ENCODE measurements at regions not wholly inside any gene's neighbourhood (a gene's known extent, or its start where the extent isn't known, plus 50 kb on each side); places are given as distances from the start of the nearest gene placed in this dataset.

- no peaks in the 10 kb centered on the region for H3K27me3 ChIP-seq (ENCODE audit: control insufficient read depth, insufficient read depth, low read length)
- DNase-seq (ENCODE audit: low read depth): no peak
- H3K4me3 ChIP-seq (ENCODE audit: low read depth, low read length): no peak overlapping the region
- H3K36me3 ChIP-seq (ENCODE audit: control insufficient read depth, insufficient read depth, low read length): no peaks in the 10 kb centered on the region
- TF ChIP-seq CTCF (IDR thresholded peaks at IDR 0.05; ENCODE audit: insufficient read depth, low read length, poor library complexity, severe bottlenecking): no peak
These were observed 120.0 kb downstream of the KBTBD8 start for GRCh38 chr3:67118122-67118521.

GRCh38 chr3:67118635-67119034 is 120.5 kb downstream of the KBTBD8 start:
- Histone ChIP-seq H3K4me3 (ENCODE audit: low read depth, low read length) (no peak overlapping the region), H3K36me3 (ENCODE audit: control insufficient read depth, insufficient read depth, low read length) (no peaks in the 10 kb centered on the region), H3K27me3 (ENCODE audit: control insufficient read depth, insufficient read depth, low read length) (no peaks in the 10 kb centered on the region)
- no peak for DNase-seq (ENCODE audit: low read depth)
- no peak for TF ChIP-seq CTCF (IDR thresholded peaks at IDR 0.05; ENCODE audit: insufficient read depth, low read length, poor library complexity, severe bottlenecking)

- no peak for TF ChIP-seq CTCF (IDR thresholded peaks at IDR 0.05; ENCODE audit: insufficient read depth, low read length, poor library complexity, severe bottlenecking)
- no peaks in the 10 kb centered on the region for H3K36me3 ChIP-seq (ENCODE audit: control insufficient read depth, insufficient read depth, low read length)
- DNase-seq (ENCODE audit: low read depth): no peak
- no peak overlapping the region for H3K4me3 ChIP-seq (ENCODE audit: low read depth, low read length)
- no peaks in the 10 kb centered on the region for H3K27me3 ChIP-seq (ENCODE audit: control insufficient read depth, insufficient read depth, low read length)
These were observed 125.8 kb downstream of the KBTBD8 start for GRCh38 chr3:67123914-67124313.

GRCh38 chr3:67127254-67127653 is 129.1 kb downstream of the KBTBD8 start:
- Histone ChIP-seq H3K27me3 (ENCODE audit: control insufficient read depth, insufficient read depth, low read length) (no peaks in the 10 kb centered on the region), H3K4me3 (ENCODE audit: low read depth, low read length) (no peak overlapping the region), H3K36me3 (ENCODE audit: control insufficient read depth, insufficient read depth, low read length) (no peaks in the 10 kb centered on the region)
- TF ChIP-seq CTCF (IDR thresholded peaks at IDR 0.05; ENCODE audit: insufficient read depth, low read length, poor library complexity, severe bottlenecking): no peak
- no peak for DNase-seq (ENCODE audit: low read depth)

GRCh38 chr3:67142432-67142831 is 144.3 kb downstream of the KBTBD8 start:
- TF ChIP-seq CTCF (IDR thresholded peaks at IDR 0.05; ENCODE audit: insufficient read depth, low read length, poor library complexity, severe bottlenecking): no peak
- no peak for DNase-seq (ENCODE audit: low read depth)

GRCh38 chr3:67145738-67146137 is 147.6 kb downstream of the KBTBD8 start:
- H3K36me3 ChIP-seq (ENCODE audit: control insufficient read depth, insufficient read depth, low read length): no peaks in the 10 kb centered on the region
- H3K4me3 ChIP-seq (ENCODE audit: low read depth, low read length): no peak overlapping the region
- no peaks in the 10 kb centered on the region for H3K27me3 ChIP-seq (ENCODE audit: control insufficient read depth, insufficient read depth, low read length)
- DNase-seq (ENCODE audit: low read depth): no peak
- no peak for TF ChIP-seq CTCF (IDR thresholded peaks at IDR 0.05; ENCODE audit: insufficient read depth, low read length, poor library complexity, severe bottlenecking)

More at GRCh38 chr3:67142432-67142831, 144.3 kb downstream of the KBTBD8 start:
- Histone ChIP-seq H3K27me3 (ENCODE audit: control insufficient read depth, insufficient read depth, low read length) (no peaks in the 10 kb centered on the region), H3K4me3 (ENCODE audit: low read depth, low read length) (no peak overlapping the region), H3K36me3 (ENCODE audit: control insufficient read depth, insufficient read depth, low read length) (no peaks in the 10 kb centered on the region)
